GM12878 (cell line): ENCODE measurements at regions not wholly inside any gene's neighbourhood (a gene's known extent, or its start where the extent isn't known, plus 50 kb on each side); places are given as distances from the start of the nearest gene placed in this dataset.

Experiments
- CHD4 ChIP-seq: fragments of 200-600 bp; sonication (generic); IDR thresholded peaks from 2 replicates; pipeline ENCODE4 v1.6.1; 2016; ENCODE audit warnings: mild to moderate bottlenecking
- EP300 ChIP-seq, 2 experiments: fragments of 150-350 bp in 1 of 2; IDR thresholded peaks; 2 replicates each; pipeline ENCODE4 v1.6.1; 2011 to 2012; ENCODE audit warnings: low read depth in 2 of 2, low read length in 2 of 2, borderline replicate concordance in 1 of 2, improper control_type of control experiment in 1 of 2, inconsistent platforms in 1 of 2; ENCODE audit not compliant: control insufficient read depth in 1 of 2
- EZH2 ChIP-seq: IDR thresholded peaks from 2 replicates; pipeline ENCODE4 v1.6.1; 2012; ENCODE audit warnings: low read depth, mild to moderate bottlenecking, control low read depth, inconsistent platforms, low read length, borderline replicate concordance; ENCODE audit not compliant: control insufficient read depth
- FOXM1 ChIP-seq: IDR thresholded peaks from 2 replicates; pipeline ENCODE4 v1.6.1; 2012; ENCODE audit warnings: low read depth, mild to moderate bottlenecking, inconsistent platforms, low read length, moderate library complexity
- MAX ChIP-seq: IDR thresholded peaks from 2 replicates; pipeline ENCODE4 v1.6.1; 2012; ENCODE audit warnings: low read depth, low read length, improper control_type of control experiment
- POLR2A ChIP-seq: IDR thresholded peaks from 2 replicates; pipeline ENCODE4 v1.6.1; 2011; ENCODE audit warnings: low read depth, mild to moderate bottlenecking, low read length
- SIN3A ChIP-seq: IDR thresholded peaks from 2 replicates; pipeline ENCODE4 v1.6.1; 2012; ENCODE audit warnings: low read depth, low read length, improper control_type of control experiment
- ZZZ3 ChIP-seq: IDR thresholded peaks from 2 replicates; pipeline ENCODE4 v1.6.1; 2011; ENCODE audit warnings: low read depth; ENCODE audit not compliant: control insufficient read depth, insufficient read length
- TF ChIP-seq, protein P1 (sequence below), 3 experiments: IDR thresholded peaks in 2 of 3; conservative IDR thresholded peaks in 1 of 3; 2 replicates each; pipeline ENCODE4 v1.5.1; 2011; ENCODE audit warnings: low read depth in 3 of 3, low read length in 3 of 3, mild to moderate bottlenecking in 3 of 3, control low read depth in 2 of 3, moderate library complexity in 2 of 3, inconsistent platforms in 1 of 3, mixed read lengths in 1 of 3; ENCODE audit not compliant: control insufficient read depth in 2 of 3, insufficient read depth in 1 of 3; ENCODE audit errors: extremely low read depth in 1 of 3
- TF ChIP-seq, protein P2 (sequence below): fragments of 450-650 bp; IDR thresholded peaks from 2 replicates; pipeline ENCODE4 v1.6.1; 2017; ENCODE audit warnings: mild to moderate bottlenecking
- TF ChIP-seq, protein P3 (sequence below): IDR thresholded peaks from 2 replicates; pipeline ENCODE4 v1.6.1; 2012; ENCODE audit warnings: mild to moderate bottlenecking, low read depth, low read length
- TF ChIP-seq, protein P4 (sequence below): IDR thresholded peaks from 2 replicates; pipeline ENCODE4 v1.6.1; 2011; ENCODE audit warnings: low read depth, low read length, improper control_type of control experiment, borderline replicate concordance

- TF ChIP-seq, protein P1, sequence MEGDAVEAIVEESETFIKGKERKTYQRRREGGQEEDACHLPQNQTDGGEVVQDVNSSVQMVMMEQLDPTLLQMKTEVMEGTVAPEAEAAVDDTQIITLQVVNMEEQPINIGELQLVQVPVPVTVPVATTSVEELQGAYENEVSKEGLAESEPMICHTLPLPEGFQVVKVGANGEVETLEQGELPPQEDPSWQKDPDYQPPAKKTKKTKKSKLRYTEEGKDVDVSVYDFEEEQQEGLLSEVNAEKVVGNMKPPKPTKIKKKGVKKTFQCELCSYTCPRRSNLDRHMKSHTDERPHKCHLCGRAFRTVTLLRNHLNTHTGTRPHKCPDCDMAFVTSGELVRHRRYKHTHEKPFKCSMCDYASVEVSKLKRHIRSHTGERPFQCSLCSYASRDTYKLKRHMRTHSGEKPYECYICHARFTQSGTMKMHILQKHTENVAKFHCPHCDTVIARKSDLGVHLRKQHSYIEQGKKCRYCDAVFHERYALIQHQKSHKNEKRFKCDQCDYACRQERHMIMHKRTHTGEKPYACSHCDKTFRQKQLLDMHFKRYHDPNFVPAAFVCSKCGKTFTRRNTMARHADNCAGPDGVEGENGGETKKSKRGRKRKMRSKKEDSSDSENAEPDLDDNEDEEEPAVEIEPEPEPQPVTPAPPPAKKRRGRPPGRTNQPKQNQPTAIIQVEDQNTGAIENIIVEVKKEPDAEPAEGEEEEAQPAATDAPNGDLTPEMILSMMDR (IDR thresholded peaks at IDR 0.05 in 2 of 3, conservative IDR thresholded peaks at IDR 0.05 in 1 of 3; ENCODE audit: control insufficient read depth in 2 of 3, extremely low read depth in 1 of 3, insufficient read depth in 1 of 3, low read depth in 3 of 3, low read length in 3 of 3) = no peak
- TF ChIP-seq POLR2A (no peak), CHD4 (no peak), EZH2 (no peak), SIN3A (no peak), MAX (no peak), EP300 (IDR thresholded peaks at IDR 0.05; ENCODE audit: borderline replicate concordance in 1 of 2, control insufficient read depth in 1 of 2, low read depth in 2 of 2, low read length in 2 of 2) (no peak), FOXM1 (no peak), ZZZ3 (no peak)
- TF ChIP-seq, protein P2, sequence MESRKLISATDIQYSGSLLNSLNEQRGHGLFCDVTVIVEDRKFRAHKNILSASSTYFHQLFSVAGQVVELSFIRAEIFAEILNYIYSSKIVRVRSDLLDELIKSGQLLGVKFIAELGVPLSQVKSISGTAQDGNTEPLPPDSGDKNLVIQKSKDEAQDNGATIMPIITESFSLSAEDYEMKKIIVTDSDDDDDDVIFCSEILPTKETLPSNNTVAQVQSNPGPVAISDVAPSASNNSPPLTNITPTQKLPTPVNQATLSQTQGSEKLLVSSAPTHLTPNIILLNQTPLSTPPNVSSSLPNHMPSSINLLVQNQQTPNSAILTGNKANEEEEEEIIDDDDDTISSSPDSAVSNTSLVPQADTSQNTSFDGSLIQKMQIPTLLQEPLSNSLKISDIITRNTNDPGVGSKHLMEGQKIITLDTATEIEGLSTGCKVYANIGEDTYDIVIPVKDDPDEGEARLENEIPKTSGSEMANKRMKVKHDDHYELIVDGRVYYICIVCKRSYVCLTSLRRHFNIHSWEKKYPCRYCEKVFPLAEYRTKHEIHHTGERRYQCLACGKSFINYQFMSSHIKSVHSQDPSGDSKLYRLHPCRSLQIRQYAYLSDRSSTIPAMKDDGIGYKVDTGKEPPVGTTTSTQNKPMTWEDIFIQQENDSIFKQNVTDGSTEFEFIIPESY = no peak
- TF ChIP-seq, protein P3, sequence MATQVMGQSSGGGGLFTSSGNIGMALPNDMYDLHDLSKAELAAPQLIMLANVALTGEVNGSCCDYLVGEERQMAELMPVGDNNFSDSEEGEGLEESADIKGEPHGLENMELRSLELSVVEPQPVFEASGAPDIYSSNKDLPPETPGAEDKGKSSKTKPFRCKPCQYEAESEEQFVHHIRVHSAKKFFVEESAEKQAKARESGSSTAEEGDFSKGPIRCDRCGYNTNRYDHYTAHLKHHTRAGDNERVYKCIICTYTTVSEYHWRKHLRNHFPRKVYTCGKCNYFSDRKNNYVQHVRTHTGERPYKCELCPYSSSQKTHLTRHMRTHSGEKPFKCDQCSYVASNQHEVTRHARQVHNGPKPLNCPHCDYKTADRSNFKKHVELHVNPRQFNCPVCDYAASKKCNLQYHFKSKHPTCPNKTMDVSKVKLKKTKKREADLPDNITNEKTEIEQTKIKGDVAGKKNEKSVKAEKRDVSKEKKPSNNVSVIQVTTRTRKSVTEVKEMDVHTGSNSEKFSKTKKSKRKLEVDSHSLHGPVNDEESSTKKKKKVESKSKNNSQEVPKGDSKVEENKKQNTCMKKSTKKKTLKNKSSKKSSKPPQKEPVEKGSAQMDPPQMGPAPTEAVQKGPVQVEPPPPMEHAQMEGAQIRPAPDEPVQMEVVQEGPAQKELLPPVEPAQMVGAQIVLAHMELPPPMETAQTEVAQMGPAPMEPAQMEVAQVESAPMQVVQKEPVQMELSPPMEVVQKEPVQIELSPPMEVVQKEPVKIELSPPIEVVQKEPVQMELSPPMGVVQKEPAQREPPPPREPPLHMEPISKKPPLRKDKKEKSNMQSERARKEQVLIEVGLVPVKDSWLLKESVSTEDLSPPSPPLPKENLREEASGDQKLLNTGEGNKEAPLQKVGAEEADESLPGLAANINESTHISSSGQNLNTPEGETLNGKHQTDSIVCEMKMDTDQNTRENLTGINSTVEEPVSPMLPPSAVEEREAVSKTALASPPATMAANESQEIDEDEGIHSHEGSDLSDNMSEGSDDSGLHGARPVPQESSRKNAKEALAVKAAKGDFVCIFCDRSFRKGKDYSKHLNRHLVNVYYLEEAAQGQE = no peak
- TF ChIP-seq, protein P4, sequence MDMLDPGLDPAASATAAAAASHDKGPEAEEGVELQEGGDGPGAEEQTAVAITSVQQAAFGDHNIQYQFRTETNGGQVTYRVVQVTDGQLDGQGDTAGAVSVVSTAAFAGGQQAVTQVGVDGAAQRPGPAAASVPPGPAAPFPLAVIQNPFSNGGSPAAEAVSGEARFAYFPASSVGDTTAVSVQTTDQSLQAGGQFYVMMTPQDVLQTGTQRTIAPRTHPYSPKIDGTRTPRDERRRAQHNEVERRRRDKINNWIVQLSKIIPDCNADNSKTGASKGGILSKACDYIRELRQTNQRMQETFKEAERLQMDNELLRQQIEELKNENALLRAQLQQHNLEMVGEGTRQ = no peak
Measured at GRCh38 chr1:168966636-168967035, 139.9 kb upstream of the ATP1B1 start.
